Neural progenitor cell (in vitro differentiated cells): ENCODE measurements at regions not wholly inside any gene's neighbourhood (a gene's known extent, or its start where the extent isn't known, plus 50 kb on each side); places are given as distances from the start of the nearest gene placed in this dataset.

ENCODE experiments used
- DNase-seq: peaks from one replicate; pipeline ENCODE4 v3.0.0-alpha.2; 2016; ENCODE audit warnings: low spot score
- H2AFZ ChIP-seq: fragments of 200-600 bp; sonication (generic); replicated peaks from 2 replicates; pipeline ENCODE4 v1.6.1; 2016; ENCODE audit warnings: antibody characterized with exemption
- H3F3A ChIP-seq: fragments of 200-600 bp; sonication (generic); 2 replicates; pipeline ENCODE4 v1.6.1; 2016; ENCODE audit warnings: antibody characterized with exemption, low read depth
- H3K27ac ChIP-seq: fragments of 200-600 bp; sonication (generic); 2 replicates; pipeline ENCODE4 v1.5.1; 2016; ENCODE audit warnings: mild to moderate bottlenecking
- H3K27me3 ChIP-seq: fragments of 200-600 bp; sonication (generic); 2 replicates; pipeline ENCODE4 v1.6.1; 2016; ENCODE audit warnings: mild to moderate bottlenecking, moderate library complexity
- H3K36me3 ChIP-seq: fragments of 200-600 bp; sonication (generic); 2 replicates; pipeline ENCODE4 v1.5.1; 2016
- H3K4me1 ChIP-seq: fragments of 200-600 bp; sonication (generic); 2 replicates; pipeline ENCODE4 v1.6.1; 2016; ENCODE audit warnings: mixed run types
- H3K4me2 ChIP-seq: fragments of 200-600 bp; sonication (generic); 2 replicates; pipeline ENCODE4 v1.6.1; 2016
- H3K4me3 ChIP-seq: fragments of 200-600 bp; sonication (generic); 2 replicates; pipeline ENCODE4 v1.5.1; 2016
- H3K79me2 ChIP-seq: fragments of 200-600 bp; sonication (generic); 2 replicates; pipeline ENCODE4 v1.6.1; 2016; ENCODE audit warnings: low read depth
- H3K9ac ChIP-seq: fragments of 200-600 bp; sonication (generic); 2 replicates; pipeline ENCODE4 v1.6.1; 2016
- H3K9me3 ChIP-seq: fragments of 200-600 bp; sonication (generic); 2 replicates; pipeline ENCODE4 v1.5.1; 2016; ENCODE audit warnings: low read depth
- H4K20me1 ChIP-seq: fragments of 200-600 bp; sonication (generic); 2 replicates; pipeline ENCODE4 v1.6.1; 2016; ENCODE audit warnings: low read depth
- H3K27ac Mint-ChIP-seq: 3 replicates; pipeline ENCODE4 v1.8.0; 2021; ENCODE audit warnings: mixed read lengths
- H3K27me3 Mint-ChIP-seq: 2 replicates; pipeline ENCODE4 v1.8.0; 2022; ENCODE audit warnings: low read depth, mild to moderate bottlenecking, inconsistent platforms, moderate library complexity, mixed read lengths; ENCODE audit not compliant: insufficient read depth
- H3K36me3 Mint-ChIP-seq: 3 replicates; pipeline ENCODE4 v1.8.0; 2021; ENCODE audit warnings: mixed read lengths
- H3K4me1 Mint-ChIP-seq: 3 replicates; pipeline ENCODE4 v1.8.0; 2021; ENCODE audit warnings: mixed read lengths
- H3K4me3 Mint-ChIP-seq: 3 replicates; pipeline ENCODE4 v1.8.0; 2021; ENCODE audit warnings: mild to moderate bottlenecking, moderate library complexity, mixed read lengths
- H3K9me3 Mint-ChIP-seq: 3 replicates; pipeline ENCODE4 v1.8.0; 2020; ENCODE audit warnings: mixed read lengths
- CTCF ChIP-seq: fragments of 200-600 bp; sonication (generic); IDR thresholded peaks from 2 replicates; pipeline ENCODE4 v1.5.1; 2017; ENCODE audit warnings: antibody characterized with exemption, mild to moderate bottlenecking
- EZH2 ChIP-seq: fragments of 200-600 bp; sonication (generic); IDR thresholded peaks from 2 replicates; pipeline ENCODE4 v1.6.1; 2017; ENCODE audit warnings: antibody characterized with exemption, mild to moderate bottlenecking, moderate library complexity
- EZH2phosphoT487 ChIP-seq: fragments of 200-600 bp; sonication (generic); IDR thresholded peaks from 2 replicates; pipeline ENCODE4 v1.6.1; 2017; ENCODE audit warnings: antibody characterized with exemption

DNA sequence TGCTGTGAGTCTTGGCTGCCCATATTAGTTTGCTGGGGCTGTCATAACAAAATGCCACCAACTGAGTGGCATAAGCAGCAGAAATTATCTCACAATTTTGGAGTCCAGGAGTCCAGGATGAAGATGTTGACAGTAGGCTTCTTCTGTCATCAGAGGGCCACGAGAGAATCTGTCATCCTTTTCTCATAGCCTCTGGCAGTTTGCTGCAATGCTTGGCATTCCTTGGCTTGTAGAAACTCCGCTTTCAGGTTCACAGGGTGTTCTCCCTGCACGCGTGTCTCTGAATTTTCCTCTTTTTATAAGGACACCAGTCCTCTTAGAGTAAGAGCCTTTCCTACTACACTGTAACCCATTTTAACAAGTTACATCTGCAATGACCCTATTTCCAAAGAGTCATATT lies 838.4 kb downstream of the TFAP2A start:
- H3K27ac ChIP-seq, result no peak overlapping the region
- no peak for TF ChIP-seq CTCF
- no peak for TF ChIP-seq EZH2phosphoT487
- no peak for TF ChIP-seq EZH2
- Mint-ChIP-seq H3K36me3 (no peaks in the 10 kb centered on the region), H3K9me3 (no peaks in the 10 kb centered on the region), H3K4me1 (peaks cover 3% of the 10 kb centered on the region), H3K4me3 (no peak overlapping the region), H3K27ac (no peak overlapping the region), H3K27me3 (no peaks in the 10 kb centered on the region)
- no peaks in the 10 kb centered on the region for H3K79me2 ChIP-seq
- no peak for DNase-seq
- H3K27me3 ChIP-seq, result no peaks in the 10 kb centered on the region
- H3K4me3 ChIP-seq, result no peak overlapping the region
- no peaks in the 10 kb centered on the region for H3K4me1 ChIP-seq
- H3K4me2 ChIP-seq, result no peak overlapping the region
- no peaks in the 10 kb centered on the region for H3F3A ChIP-seq
- H2AFZ ChIP-seq, result no peak overlapping the region
- no peaks in the 10 kb centered on the region for H4K20me1 ChIP-seq
- H3K9ac ChIP-seq, result no peak overlapping the region
- H3K9me3 ChIP-seq, result no peaks in the 10 kb centered on the region
- no peaks in the 10 kb centered on the region for H3K36me3 ChIP-seq

DNA sequence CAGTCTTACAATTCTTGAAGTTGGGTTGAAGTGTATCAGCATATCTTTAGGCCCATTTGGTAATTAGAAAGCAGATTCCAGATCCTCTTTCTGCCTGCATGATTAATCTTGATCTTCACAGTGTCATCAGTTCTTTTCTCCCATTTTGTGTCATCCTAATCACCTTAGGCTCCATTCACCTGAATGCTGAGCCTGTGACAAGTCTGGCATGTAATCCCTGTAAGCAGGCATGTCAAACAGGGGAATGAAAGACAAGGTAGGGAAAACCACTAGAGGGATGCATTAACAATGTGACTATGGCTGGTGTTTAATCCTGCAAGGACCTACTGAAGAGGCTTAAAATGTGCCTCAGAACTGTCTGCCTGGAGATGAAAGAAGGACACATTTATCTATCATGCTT lies 848.8 kb downstream of the TFAP2A start:
- H3K4me2 ChIP-seq, result no peak overlapping the region
- no peaks in the 10 kb centered on the region for H4K20me1 ChIP-seq
- H3K36me3 ChIP-seq, result no peaks in the 10 kb centered on the region
- no peak overlapping the region for H2AFZ ChIP-seq
- no peak overlapping the region for H3K27ac Mint-ChIP-seq
- H3K4me1 Mint-ChIP-seq, result no peaks in the 10 kb centered on the region
- no peaks in the 10 kb centered on the region for H3K36me3 Mint-ChIP-seq
- no peaks in the 10 kb centered on the region for H3K4me1 ChIP-seq
- H3K4me3 Mint-ChIP-seq, result no peak overlapping the region
- no peaks in the 10 kb centered on the region for H3K9me3 ChIP-seq
- H3K79me2 ChIP-seq, result no peaks in the 10 kb centered on the region
- DNase-seq, result no peak
- no peaks in the 10 kb centered on the region for H3K27me3 Mint-ChIP-seq
- H3K27ac ChIP-seq, result no peak overlapping the region
- no peaks in the 10 kb centered on the region for H3K27me3 ChIP-seq
- H3K4me3 ChIP-seq, result no peak overlapping the region
- no peaks in the 10 kb centered on the region for H3F3A ChIP-seq
- no peak overlapping the region for H3K9ac ChIP-seq
- H3K9me3 Mint-ChIP-seq, result no peaks in the 10 kb centered on the region
- TF ChIP-seq CTCF (no peak), EZH2 (no peak), EZH2phosphoT487 (no peak)

DNA sequence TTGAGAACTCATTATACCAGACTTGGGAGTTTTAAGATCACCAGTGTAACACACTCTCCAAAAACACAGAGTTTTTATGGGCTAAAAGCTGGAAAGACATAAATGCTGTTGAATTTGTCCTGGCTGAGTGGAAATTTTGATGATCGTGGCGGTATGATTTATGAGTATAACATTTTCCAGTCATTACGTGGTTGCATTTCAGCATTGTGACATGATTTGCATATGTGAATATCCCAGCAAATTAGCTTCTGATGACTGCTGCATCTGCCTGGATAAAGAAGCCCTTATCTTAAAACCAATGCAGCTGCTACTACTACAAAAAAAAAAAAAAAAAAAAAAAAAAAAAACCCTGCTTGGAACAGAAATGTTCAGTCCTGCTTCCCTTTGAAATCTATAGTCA lies 850.9 kb downstream of the TFAP2A start:
- no peak for TF ChIP-seq EZH2
- no peak for TF ChIP-seq EZH2phosphoT487
- TF ChIP-seq CTCF, result no peak
- no peaks in the 10 kb centered on the region for H3K27me3 ChIP-seq
- no peak overlapping the region for H3K9ac ChIP-seq
- Mint-ChIP-seq H3K27me3 (no peaks in the 10 kb centered on the region), H3K4me1 (no peaks in the 10 kb centered on the region), H3K9me3 (no peaks in the 10 kb centered on the region), H3K4me3 (no peak overlapping the region), H3K36me3 (no peaks in the 10 kb centered on the region), H3K27ac (no peak overlapping the region)
- DNase-seq, result no peak
- H3K4me2 ChIP-seq, result no peak overlapping the region
- H4K20me1 ChIP-seq, result no peaks in the 10 kb centered on the region
- no peaks in the 10 kb centered on the region for H3K36me3 ChIP-seq
- no peaks in the 10 kb centered on the region for H3K9me3 ChIP-seq
- H3K4me1 ChIP-seq, result no peaks in the 10 kb centered on the region
- no peak overlapping the region for H3K27ac ChIP-seq
- no peak overlapping the region for H3K4me3 ChIP-seq
- H3F3A ChIP-seq, result no peaks in the 10 kb centered on the region
- H2AFZ ChIP-seq, result no peak overlapping the region
- H3K79me2 ChIP-seq, result no peaks in the 10 kb centered on the region

DNA sequence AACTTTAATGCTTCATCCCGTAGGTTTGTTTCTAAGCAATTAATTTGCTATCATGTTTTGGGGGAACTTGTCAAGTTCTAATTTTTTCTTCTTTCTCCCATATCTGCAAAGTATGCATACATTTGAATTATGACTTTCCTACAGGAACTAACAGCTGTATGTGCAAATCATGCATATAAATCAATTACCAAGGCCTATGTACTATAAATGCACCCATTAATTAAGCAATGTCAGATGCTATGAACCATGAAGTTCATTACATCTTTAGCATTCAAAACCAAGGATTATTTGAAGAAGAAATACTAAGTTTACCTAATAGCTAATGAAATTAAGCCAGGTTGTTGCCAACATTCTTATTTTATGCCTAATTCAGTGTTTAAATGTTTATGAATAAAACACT lies 851.3 kb downstream of the TFAP2A start:
- Histone ChIP-seq H3K27ac (no peak overlapping the region), H3K4me2 (no peak overlapping the region), H3K36me3 (no peaks in the 10 kb centered on the region), H3K9me3 (no peaks in the 10 kb centered on the region), H2AFZ (no peak overlapping the region), H3K27me3 (no peaks in the 10 kb centered on the region), H3K4me1 (no peaks in the 10 kb centered on the region), H3K79me2 (no peaks in the 10 kb centered on the region), H4K20me1 (no peaks in the 10 kb centered on the region), H3K9ac (no peak overlapping the region), H3K4me3 (no peak overlapping the region), H3F3A (no peaks in the 10 kb centered on the region)
- Mint-ChIP-seq H3K36me3 (no peaks in the 10 kb centered on the region), H3K9me3 (no peaks in the 10 kb centered on the region), H3K27ac (no peak overlapping the region), H3K4me3 (no peak overlapping the region), H3K27me3 (no peaks in the 10 kb centered on the region), H3K4me1 (no peaks in the 10 kb centered on the region)
- no peak for DNase-seq
- TF ChIP-seq CTCF, result no peak
- TF ChIP-seq EZH2, result no peak
- no peak for TF ChIP-seq EZH2phosphoT487
